ENCODE measurements at regions not wholly inside any gene's neighbourhood (a gene's known extent, or its start where the extent isn't known, plus 50 kb on each side); places are given as distances from the start of the nearest gene placed in this dataset.
"Not testable (repeated sequence)": the region's sequence is repeated elsewhere in the genome, so short reads cannot be mapped to it uniquely, and the experiment has no call there.

DNA sequence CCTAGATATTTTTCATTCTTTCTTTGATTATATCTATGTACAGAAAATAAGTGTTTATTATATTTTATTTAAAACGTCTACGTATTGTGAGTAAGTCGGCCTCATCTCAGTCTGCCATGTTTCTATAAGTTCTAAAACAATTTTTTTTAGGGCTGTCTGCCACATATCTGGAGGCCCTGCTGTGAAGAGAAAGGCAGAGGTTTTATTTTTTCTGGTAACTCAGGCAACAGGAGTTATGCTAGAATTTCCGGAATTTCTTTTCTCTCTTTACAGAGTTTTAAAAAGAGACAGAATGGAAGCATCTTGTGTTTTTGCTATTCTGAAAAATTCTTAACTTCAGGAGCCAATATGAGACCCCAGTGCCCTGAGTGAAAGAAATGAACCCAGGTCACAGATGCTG is 1124.0 kb upstream of the TENM3 start:
- no peak for DNase-seq (ENCODE audit: low read depth in 1 of 2, low spot score in 1 of 2)
- TF ChIP-seq GABPA (IDR thresholded peaks at IDR 0.05; ENCODE audit: low read depth) = no peak
- TF ChIP-seq, protein P1, sequence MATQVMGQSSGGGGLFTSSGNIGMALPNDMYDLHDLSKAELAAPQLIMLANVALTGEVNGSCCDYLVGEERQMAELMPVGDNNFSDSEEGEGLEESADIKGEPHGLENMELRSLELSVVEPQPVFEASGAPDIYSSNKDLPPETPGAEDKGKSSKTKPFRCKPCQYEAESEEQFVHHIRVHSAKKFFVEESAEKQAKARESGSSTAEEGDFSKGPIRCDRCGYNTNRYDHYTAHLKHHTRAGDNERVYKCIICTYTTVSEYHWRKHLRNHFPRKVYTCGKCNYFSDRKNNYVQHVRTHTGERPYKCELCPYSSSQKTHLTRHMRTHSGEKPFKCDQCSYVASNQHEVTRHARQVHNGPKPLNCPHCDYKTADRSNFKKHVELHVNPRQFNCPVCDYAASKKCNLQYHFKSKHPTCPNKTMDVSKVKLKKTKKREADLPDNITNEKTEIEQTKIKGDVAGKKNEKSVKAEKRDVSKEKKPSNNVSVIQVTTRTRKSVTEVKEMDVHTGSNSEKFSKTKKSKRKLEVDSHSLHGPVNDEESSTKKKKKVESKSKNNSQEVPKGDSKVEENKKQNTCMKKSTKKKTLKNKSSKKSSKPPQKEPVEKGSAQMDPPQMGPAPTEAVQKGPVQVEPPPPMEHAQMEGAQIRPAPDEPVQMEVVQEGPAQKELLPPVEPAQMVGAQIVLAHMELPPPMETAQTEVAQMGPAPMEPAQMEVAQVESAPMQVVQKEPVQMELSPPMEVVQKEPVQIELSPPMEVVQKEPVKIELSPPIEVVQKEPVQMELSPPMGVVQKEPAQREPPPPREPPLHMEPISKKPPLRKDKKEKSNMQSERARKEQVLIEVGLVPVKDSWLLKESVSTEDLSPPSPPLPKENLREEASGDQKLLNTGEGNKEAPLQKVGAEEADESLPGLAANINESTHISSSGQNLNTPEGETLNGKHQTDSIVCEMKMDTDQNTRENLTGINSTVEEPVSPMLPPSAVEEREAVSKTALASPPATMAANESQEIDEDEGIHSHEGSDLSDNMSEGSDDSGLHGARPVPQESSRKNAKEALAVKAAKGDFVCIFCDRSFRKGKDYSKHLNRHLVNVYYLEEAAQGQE (IDR thresholded peaks at IDR 0.05; ENCODE audit: insufficient replicate concordance, low read depth) = no peak
- TF ChIP-seq POLR2AphosphoS5 (IDR thresholded peaks at IDR 0.05; ENCODE audit: low read depth) = no peak
- no peak for TF ChIP-seq SPI1 (IDR thresholded peaks at IDR 0.05; ENCODE audit: borderline replicate concordance, low read depth)
- TF ChIP-seq, protein P2, sequence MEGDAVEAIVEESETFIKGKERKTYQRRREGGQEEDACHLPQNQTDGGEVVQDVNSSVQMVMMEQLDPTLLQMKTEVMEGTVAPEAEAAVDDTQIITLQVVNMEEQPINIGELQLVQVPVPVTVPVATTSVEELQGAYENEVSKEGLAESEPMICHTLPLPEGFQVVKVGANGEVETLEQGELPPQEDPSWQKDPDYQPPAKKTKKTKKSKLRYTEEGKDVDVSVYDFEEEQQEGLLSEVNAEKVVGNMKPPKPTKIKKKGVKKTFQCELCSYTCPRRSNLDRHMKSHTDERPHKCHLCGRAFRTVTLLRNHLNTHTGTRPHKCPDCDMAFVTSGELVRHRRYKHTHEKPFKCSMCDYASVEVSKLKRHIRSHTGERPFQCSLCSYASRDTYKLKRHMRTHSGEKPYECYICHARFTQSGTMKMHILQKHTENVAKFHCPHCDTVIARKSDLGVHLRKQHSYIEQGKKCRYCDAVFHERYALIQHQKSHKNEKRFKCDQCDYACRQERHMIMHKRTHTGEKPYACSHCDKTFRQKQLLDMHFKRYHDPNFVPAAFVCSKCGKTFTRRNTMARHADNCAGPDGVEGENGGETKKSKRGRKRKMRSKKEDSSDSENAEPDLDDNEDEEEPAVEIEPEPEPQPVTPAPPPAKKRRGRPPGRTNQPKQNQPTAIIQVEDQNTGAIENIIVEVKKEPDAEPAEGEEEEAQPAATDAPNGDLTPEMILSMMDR (IDR thresholded peaks at IDR 0.05; ENCODE audit: insufficient read depth, low read length) = no peak
- Histone ChIP-seq H3K27me3 (ENCODE audit: insufficient read depth, poor library complexity, severe bottlenecking) (no peaks in the 10 kb centered on the region), H3K27ac (replicated peaks) (no peak overlapping the region), H3K4me3 (replicated peaks; ENCODE audit: insufficient read depth, low read length) (no peak overlapping the region)

DNA sequence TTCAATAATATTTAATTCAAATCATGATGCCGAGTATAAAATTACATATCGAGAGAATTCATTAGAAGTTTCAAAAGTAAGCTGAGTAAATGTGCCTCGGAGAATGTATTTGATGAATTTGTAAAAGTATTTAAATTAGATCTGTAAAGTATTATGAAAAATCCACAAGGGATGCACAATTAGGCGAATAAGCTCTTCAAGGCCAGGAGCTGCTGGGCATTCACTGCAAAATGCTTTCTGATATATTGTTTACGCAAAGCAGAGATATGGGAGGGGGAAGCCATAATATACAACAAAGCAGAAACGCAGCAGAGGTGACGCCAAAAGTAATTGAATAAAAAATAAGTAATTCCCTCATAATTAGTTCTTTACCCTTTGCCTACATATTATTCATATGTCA is 1121.5 kb upstream of the TENM3 start:
- DNase-seq (ENCODE audit: low read depth in 1 of 2, low spot score in 1 of 2) = no peak
- TF ChIP-seq, protein P2 (IDR thresholded peaks at IDR 0.05; ENCODE audit: insufficient read depth, low read length) = no peak
- TF ChIP-seq SPI1 (IDR thresholded peaks at IDR 0.05; ENCODE audit: borderline replicate concordance, low read depth) (no peak), GABPA (IDR thresholded peaks at IDR 0.05; ENCODE audit: low read depth) (no peak), POLR2AphosphoS5 (IDR thresholded peaks at IDR 0.05; ENCODE audit: low read depth) (no peak)
- TF ChIP-seq, protein P1 (IDR thresholded peaks at IDR 0.05; ENCODE audit: insufficient replicate concordance, low read depth) = no peak
- Histone ChIP-seq H3K27ac (replicated peaks) (no peak overlapping the region), H3K4me3 (replicated peaks; ENCODE audit: insufficient read depth, low read length) (no peak overlapping the region), H3K27me3 (ENCODE audit: insufficient read depth, poor library complexity, severe bottlenecking) (no peaks in the 10 kb centered on the region)

DNA sequence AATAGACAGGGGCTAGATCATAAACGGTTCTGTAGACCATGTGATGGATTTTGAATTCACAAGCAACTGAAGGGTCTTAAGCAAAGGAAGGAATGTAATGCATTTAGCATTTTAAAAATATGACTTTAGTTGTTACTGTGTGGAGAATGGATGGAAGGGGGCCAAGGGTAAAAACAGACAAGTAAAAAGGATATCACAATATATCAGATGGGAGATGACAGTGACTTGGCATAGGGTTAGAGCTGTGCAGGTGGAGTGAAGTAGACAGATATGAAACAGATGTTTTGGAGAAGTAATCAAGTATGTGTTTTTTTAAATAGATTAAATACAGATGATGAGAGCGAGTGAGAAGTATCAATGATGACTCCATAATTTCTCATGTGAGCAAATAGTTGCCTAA is 1116.0 kb upstream of the TENM3 start:
- TF ChIP-seq, protein P2 (IDR thresholded peaks at IDR 0.05; ENCODE audit: insufficient read depth, low read length) = no peak
- no peak for TF ChIP-seq POLR2AphosphoS5 (IDR thresholded peaks at IDR 0.05; ENCODE audit: low read depth)
- no peak for TF ChIP-seq SPI1 (IDR thresholded peaks at IDR 0.05; ENCODE audit: borderline replicate concordance, low read depth)
- TF ChIP-seq, protein P1 (IDR thresholded peaks at IDR 0.05; ENCODE audit: insufficient replicate concordance, low read depth) = no peak
- TF ChIP-seq GABPA (IDR thresholded peaks at IDR 0.05; ENCODE audit: low read depth) = no peak
- no peak for DNase-seq (ENCODE audit: low read depth in 1 of 2, low spot score in 1 of 2)
- no peaks in the 10 kb centered on the region for H3K27me3 ChIP-seq (ENCODE audit: insufficient read depth, poor library complexity, severe bottlenecking)
- no peak overlapping the region for H3K27ac ChIP-seq (replicated peaks)
- H3K4me3 ChIP-seq (replicated peaks; ENCODE audit: insufficient read depth, low read length) = no peak overlapping the region

DNA sequence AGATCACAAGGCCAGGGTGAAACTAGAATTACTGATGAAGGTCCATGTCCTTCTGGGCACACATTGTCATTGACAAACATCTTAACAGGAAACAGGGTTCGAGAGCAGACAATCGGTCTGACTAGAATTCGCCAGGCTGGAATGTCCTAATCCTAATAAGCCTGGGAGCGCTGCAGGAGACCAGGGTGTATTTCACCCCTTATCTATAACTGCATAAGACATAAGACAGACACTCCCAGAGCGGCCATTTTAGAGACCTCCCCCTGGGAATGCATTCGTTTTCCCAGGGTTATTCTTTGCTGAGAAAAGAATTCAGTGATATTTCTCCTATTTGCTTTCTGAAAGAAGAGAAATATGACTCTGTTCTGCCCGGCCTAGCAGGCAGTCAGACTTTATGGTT is 1112.9 kb upstream of the TENM3 start:
- DNase-seq (ENCODE audit: low read depth in 1 of 2, low spot score in 1 of 2); H3K27ac ChIP-seq (replicated peaks); H3K4me3 ChIP-seq (replicated peaks; ENCODE audit: insufficient read depth, low read length); H3K27me3 ChIP-seq (ENCODE audit: insufficient read depth, poor library complexity, severe bottlenecking): not testable (repeated sequence)

All from HL-60 (cell line).